ENCODE measurements at regions not wholly inside any gene's neighbourhood (a gene's known extent, or its start where the extent isn't known, plus 50 kb on each side); places are given as distances from the start of the nearest gene placed in this dataset.

- intact Hi-C loops (cut with micrococcal nuclease; ENCODE audit: unreplicated experiment): loop anchor here (2.0 to 5.0 kb wide), 2 partner anchors 56 to 59 kb away; no protein-coding TSS in a partner anchor
- H3K36me3 ChIP-seq (ENCODE audit: insufficient read depth, low read length, poor library complexity, severe bottlenecking): no peaks in the 10 kb centered on the region
- no peaks in the 10 kb centered on the region for H3K9me3 ChIP-seq (ENCODE audit: low read depth, low read length, poor library complexity, severe bottlenecking)
- DNase-seq (ENCODE audit: low spot score): peak; percentile 93
- H3K4me3 ChIP-seq (ENCODE audit: low read depth, low read length, poor library complexity, severe bottlenecking): no peak overlapping the region
- CTCF ChIA-PET: interaction anchor here (0.9 to 2.5 kb wide), 6 partner anchors 9 to 58 kb away, joined by 3 to 11 read pairs (median 4); no protein-coding TSS in a partner anchor
- no peak overlapping the region for H3K27ac ChIP-seq (ENCODE audit: low read depth, low read length, poor library complexity, severe bottlenecking)
- TF ChIP-seq EZH2 (IDR thresholded peaks at IDR 0.05; ENCODE audit: borderline replicate concordance, low read depth, low read length, poor library complexity, severe bottlenecking) (peak; percentile 41), CTCF (conservative IDR thresholded peaks at IDR 0.05; ENCODE audit: low read depth, low read length) (peak; percentile 100)
- H3K27me3 ChIP-seq (replicated peaks; ENCODE audit: insufficient read depth, low read depth, low read length, poor library complexity): peaks cover 27% of the 10 kb centered on the region
- POLR2A ChIA-PET (ENCODE audit: low non-redundant PET): no interaction called here
- no TSS peak for BruUV-seq (replicated peaks)
- no peaks in the 10 kb centered on the region for H3K4me1 ChIP-seq (ENCODE audit: insufficient read depth, low read length, poor library complexity, severe bottlenecking)
Observed at GRCh38 chr15:89416339-89417183, 79.8 kb downstream of the RHCG start.

GRCh38 chr15:89414571-89414970 lies 79.9 kb upstream of the POLG start:
- Histone ChIP-seq H3K27ac (ENCODE audit: low read depth, low read length, poor library complexity, severe bottlenecking) (no peak overlapping the region), H3K36me3 (ENCODE audit: insufficient read depth, low read length, poor library complexity, severe bottlenecking) (no peaks in the 10 kb centered on the region), H3K4me3 (ENCODE audit: low read depth, low read length, poor library complexity, severe bottlenecking) (no peak overlapping the region), H3K4me1 (ENCODE audit: insufficient read depth, low read length, poor library complexity, severe bottlenecking) (no peaks in the 10 kb centered on the region), H3K9me3 (ENCODE audit: low read depth, low read length, poor library complexity, severe bottlenecking) (no peaks in the 10 kb centered on the region), H3K27me3 (replicated peaks; ENCODE audit: insufficient read depth, low read depth, low read length, poor library complexity) (peaks cover 27% of the 10 kb centered on the region)
- ChIA-PET CTCF (interaction anchor here (0.6 kb wide), 1 partner anchor 80 kb away, joined by 3 read pairs; the partner anchor contains the start of gene POLG), POLR2A (ENCODE audit: low non-redundant PET) (no interaction called here)
- intact Hi-C loops (cut with micrococcal nuclease; ENCODE audit: unreplicated experiment): no loop called here
- TF ChIP-seq EZH2 (IDR thresholded peaks at IDR 0.05; ENCODE audit: borderline replicate concordance, low read depth, low read length, poor library complexity, severe bottlenecking) (no peak), CTCF (conservative IDR thresholded peaks at IDR 0.05; ENCODE audit: low read depth, low read length) (no peak)
- no TSS peak for BruUV-seq (replicated peaks)
- no peak for DNase-seq (ENCODE audit: low spot score)

GRCh38 chr15:89413877-89414276 lies 79.3 kb upstream of the POLG start:
- Histone ChIP-seq H3K4me3 (ENCODE audit: low read depth, low read length, poor library complexity, severe bottlenecking) (no peak overlapping the region), H3K9me3 (ENCODE audit: low read depth, low read length, poor library complexity, severe bottlenecking) (no peaks in the 10 kb centered on the region), H3K36me3 (ENCODE audit: insufficient read depth, low read length, poor library complexity, severe bottlenecking) (no peaks in the 10 kb centered on the region), H3K27ac (ENCODE audit: low read depth, low read length, poor library complexity, severe bottlenecking) (no peak overlapping the region), H3K27me3 (replicated peaks; ENCODE audit: insufficient read depth, low read depth, low read length, poor library complexity) (peaks cover 23% of the 10 kb centered on the region), H3K4me1 (ENCODE audit: insufficient read depth, low read length, poor library complexity, severe bottlenecking) (no peaks in the 10 kb centered on the region)
- ChIA-PET POLR2A (ENCODE audit: low non-redundant PET) (no interaction called here), CTCF (no interaction called here)
- intact Hi-C loops (cut with micrococcal nuclease; ENCODE audit: unreplicated experiment): no loop called here
- no peak for DNase-seq (ENCODE audit: low spot score)
- TF ChIP-seq EZH2 (IDR thresholded peaks at IDR 0.05; ENCODE audit: borderline replicate concordance, low read depth, low read length, poor library complexity, severe bottlenecking): no peak
- TF ChIP-seq CTCF (conservative IDR thresholded peaks at IDR 0.05; ENCODE audit: low read depth, low read length): no peak
- no TSS peak for BruUV-seq (replicated peaks)
